Omental fat pad (tissue), 3 donors: ENCODE measurements at regions not wholly inside any gene's neighbourhood (a gene's known extent, or its start where the extent isn't known, plus 50 kb on each side); places are given as distances from the start of the nearest gene placed in this dataset.
"Not testable (repeated sequence)": the region's sequence is repeated elsewhere in the genome, so short reads cannot be mapped to it uniquely, and the experiment has no call there.

Source experiments
- ATAC-seq: fragments of 150-250 bp; one replicate; pipeline ENCODE4 v1.9.1; 2016; ENCODE audit warnings: mild to moderate bottlenecking, moderate library complexity; ENCODE audit not compliant: low FRiP score
- DNase-seq: peaks from one replicate; pipeline ENCODE4 v3.0.0-alpha.2; 2019; ENCODE audit warnings: low spot score
- CTCF ChIP-seq, 3 donors: fragments of 450-650 bp; IDR thresholded peaks; one replicate each; pipeline ENCODE4 v1.5.1; 2016 to 2017; ENCODE audit warnings: antibody characterized with exemption in 3 of 3, mild to moderate bottlenecking in 3 of 3, moderate library complexity in 2 of 3

- no peak for TF ChIP-seq CTCF (IDR thresholded peaks at IDR 0.05)
Measured at GRCh38 chr9:74140141-74140540, 357.0 kb upstream of the RORB start.

GRCh38 chr9:74147906-74148305, 349.2 kb upstream of the RORB start:
- no peak for TF ChIP-seq CTCF (IDR thresholded peaks at IDR 0.05)
- DNase-seq, result no peak
- ATAC-seq, result no peak

More at GRCh38 chr9:74140141-74140540, 357.0 kb upstream of the RORB start:
- ATAC-seq (no peak), DNase-seq (no peak)

- no peak for ATAC-seq
- no peak for DNase-seq
- TF ChIP-seq CTCF (IDR thresholded peaks at IDR 0.05), result no peak
Measured at GRCh38 chr9:74172874-74173273, 324.3 kb upstream of the RORB start.

- DNase-seq (no peak), ATAC-seq (no peak)
- no peak for TF ChIP-seq CTCF (IDR thresholded peaks at IDR 0.05)
Measured at GRCh38 chr9:74173284-74173683, 323.9 kb upstream of the RORB start.

- ATAC-seq, DNase-seq: not testable (repeated sequence)
Measured at GRCh38 chr9:74197771-74198170, 299.4 kb upstream of the RORB start.

GRCh38 chr9:74205056-74205455, 292.1 kb upstream of the RORB start:
- TF ChIP-seq CTCF (IDR thresholded peaks at IDR 0.05), result no peak
- ATAC-seq (no peak), DNase-seq (no peak)

GRCh38 chr9:74218385-74219063, 278.6 kb upstream of the RORB start:
- DNase-seq (no peak), ATAC-seq (no peak)
- TF ChIP-seq CTCF (IDR thresholded peaks at IDR 0.05), result no peak
